HG03097 (cell line): ENCODE measurements at regions not wholly inside any gene's neighbourhood (a gene's known extent, or its start where the extent isn't known, plus 50 kb on each side); places are given as distances from the start of the nearest gene placed in this dataset.
"Not testable (repeated sequence)": the region's sequence is repeated elsewhere in the genome, so short reads cannot be mapped to it uniquely, and the experiment has no call there.

Experiments used
- ATAC-seq: cut with Tn5 transposase; IDR thresholded peaks from one replicate; pipeline ENCODE4 v1.9.1; 2021; ENCODE audit not compliant: unreplicated experiment, low FRiP score

DNA sequence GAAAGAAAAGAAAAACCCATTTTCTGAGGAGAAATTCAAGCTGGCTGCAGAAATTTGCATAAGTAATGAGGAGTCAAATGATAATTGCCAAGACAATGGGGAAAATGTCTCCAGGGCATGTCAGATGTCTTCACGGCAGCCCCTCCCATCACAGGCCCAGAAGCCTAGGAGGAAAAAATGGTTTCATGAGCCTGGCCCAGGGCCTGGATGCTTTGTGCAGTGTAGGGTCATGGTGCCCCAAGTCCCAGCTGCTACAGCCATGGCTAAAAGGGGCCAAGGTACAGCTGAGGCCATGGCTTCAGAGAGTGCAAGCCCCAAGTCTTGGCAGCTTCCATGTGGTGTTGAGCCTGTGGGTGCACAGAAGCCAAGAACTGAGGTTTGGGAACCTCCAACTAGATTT lies 283.9 kb upstream of the PREP start:
- not testable (repeated sequence) for ATAC-seq

DNA sequence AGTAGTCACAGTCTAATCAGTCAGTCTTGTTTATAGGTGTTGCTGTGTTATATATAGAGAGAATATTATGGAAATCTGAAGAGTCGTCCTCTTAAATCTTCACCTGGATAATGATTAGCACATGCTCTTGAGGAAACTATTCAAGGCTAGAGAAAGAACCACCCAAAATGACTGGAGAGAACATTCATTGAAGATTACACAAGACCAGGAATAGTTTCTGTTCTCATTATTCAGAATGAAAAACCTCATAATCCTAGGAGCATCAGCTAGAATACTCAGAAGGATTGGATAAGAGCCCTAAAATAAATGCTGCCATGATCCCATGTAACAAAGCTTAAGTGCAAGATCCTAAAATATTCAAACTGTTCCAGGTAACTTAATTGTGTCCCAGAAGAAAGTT lies 278.2 kb upstream of the PREP start:
- no peak for ATAC-seq

DNA sequence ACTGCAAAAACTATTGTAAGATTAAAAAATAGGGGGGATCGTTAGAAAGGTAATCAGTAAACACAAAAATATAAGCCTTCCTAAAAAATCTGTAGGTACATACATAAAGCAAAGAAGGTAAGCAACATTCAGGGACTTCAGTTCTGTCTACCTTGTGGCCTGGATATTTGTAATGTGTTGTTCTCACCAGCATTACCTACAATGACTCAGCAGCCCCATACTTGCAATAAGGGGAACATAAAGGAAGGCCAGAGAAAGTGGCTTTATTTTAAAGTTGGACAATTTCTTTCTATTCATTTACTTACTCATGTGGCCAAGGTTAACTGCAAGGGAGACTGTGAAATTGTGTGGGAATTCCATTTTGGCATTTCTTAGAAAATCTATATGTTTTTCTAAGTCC lies 277.2 kb upstream of the PREP start:
- no peak for ATAC-seq

DNA sequence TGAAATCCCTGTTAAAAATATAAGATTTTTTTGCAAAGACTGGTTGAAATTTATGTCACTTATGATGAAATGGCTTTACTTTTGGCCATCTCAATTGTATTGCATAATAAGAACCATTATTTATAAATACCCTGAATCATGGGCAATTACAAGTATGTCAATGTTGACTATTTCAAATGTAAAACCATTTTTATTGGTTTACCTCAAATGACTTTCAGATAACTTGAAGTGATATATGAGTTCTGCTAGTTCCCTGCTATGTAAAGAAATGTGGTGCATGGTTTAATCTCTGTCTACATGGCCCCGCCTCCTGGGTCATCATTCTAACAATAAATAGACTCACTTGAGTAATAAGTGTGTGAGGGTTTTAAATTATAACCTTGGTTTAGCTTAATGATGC lies 275.6 kb upstream of the PREP start:
- no peak for ATAC-seq

DNA sequence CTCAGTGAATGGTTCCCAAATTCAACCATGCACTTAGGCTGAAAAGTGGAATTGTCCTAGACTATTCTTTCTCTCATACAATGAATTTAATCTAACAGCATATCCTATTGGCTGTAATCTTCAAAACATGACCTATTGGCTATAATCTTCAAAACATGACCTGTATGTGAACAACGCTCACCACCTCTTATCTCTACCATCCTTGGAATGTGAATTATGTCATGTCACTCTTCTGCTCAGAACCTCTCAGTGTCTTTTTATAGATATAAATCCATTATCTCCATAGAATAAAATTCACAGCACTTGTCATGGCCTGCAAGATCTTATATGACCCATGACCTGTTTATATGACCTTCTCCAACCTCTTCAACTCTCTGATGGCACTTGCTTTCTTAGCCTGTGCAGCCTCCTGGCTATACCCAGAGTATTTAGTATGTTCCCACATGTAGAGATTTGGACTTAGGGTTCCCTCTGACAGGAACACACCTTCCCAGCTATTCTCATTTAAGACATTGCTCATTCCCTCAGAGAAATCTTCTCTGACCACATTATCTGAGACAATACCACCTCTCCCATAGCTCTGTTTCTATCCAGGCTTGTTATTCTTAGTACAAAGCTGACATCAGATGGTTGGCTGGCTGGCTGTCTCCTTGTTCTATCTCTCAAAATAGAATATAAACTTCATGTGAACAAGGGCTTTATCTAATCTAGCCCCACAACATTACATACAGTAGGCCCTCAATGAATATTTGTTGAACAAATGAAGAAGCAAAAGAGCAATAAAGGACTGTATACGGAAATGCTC lies 275.0 kb upstream of the PREP start:
- ATAC-seq: no peak

DNA sequence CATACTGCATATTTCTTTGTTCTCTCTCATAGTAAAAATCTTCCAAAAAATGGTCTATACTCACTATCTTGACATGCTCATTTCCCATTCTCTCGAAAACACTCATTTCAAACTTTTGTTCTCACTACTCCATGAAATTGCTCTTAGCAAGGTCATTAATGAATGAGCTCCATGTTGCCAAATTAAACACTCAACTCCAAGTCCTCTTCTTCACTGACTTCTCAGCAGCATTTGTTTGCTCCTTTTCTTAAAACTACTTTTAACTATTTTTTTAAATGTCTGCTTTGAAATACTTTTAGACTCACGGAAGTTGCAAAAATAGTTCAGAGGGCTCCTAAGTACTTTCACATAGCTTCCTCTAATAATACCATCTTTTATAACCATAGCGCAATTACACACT lies 274.0 kb upstream of the PREP start:
- ATAC-seq: no peak

DNA sequence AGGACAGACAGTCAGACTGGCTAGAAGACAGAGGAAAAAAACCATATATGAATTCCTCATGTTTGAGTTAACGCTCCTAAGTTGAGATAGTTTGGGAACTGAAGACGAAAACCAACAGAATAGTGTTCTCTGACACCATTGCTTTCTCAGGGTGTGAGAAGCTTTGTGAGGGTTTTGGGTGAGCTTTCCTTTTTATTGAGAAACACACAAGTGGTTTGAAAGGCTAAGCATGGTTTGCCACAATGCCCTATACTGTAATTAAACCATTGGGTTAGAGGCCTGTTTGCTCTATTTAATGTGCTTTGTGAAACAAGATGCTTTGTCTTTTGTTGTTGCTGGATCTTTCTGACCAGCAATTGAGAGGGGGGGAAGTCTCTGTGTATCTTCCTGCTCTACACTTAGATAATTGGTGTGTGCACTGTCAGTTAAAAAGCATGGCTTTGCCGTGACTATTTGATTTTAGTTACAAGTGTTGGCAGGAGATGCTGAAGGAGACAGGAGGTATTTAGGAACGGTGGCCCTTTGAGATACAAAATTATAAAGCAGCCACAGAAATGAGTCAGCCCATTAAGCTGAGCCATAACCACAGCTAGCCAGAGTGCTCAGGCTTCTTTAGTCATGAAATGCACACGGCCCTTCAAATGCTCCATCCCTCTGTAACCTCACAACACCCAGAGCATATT lies 273.0 kb upstream of the PREP start:
- no peak for ATAC-seq

DNA sequence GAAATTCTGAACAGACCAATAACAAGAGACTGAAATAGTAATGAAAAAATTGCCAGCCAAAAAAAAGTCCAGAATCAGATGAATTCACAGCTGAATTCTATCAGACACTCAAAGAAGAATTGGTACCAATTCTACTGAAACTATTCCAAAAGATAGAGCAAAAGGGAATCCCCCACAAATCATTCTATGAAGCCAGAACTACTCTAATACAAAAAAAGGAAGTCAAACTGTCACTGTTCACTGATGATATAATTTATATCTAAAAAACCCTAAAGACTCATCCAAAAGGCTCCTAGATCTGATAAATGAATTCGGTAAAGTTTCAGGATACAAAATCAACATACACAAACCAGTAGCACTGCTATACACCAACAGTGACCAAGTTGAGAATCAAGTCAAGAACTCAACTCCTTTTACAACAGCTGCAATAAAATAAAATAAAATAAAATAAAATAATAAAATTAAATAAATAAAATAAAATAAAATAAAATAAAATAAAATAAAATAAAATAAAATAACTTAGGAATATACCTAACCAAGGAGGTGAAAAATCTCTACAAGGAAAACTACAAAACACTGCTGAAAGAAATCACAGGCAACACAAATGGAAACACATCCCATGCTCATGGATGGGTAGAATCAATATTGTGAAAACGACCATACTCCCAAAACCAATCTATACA lies 270.1 kb upstream of the PREP start:
- ATAC-seq: not testable (repeated sequence)

DNA sequence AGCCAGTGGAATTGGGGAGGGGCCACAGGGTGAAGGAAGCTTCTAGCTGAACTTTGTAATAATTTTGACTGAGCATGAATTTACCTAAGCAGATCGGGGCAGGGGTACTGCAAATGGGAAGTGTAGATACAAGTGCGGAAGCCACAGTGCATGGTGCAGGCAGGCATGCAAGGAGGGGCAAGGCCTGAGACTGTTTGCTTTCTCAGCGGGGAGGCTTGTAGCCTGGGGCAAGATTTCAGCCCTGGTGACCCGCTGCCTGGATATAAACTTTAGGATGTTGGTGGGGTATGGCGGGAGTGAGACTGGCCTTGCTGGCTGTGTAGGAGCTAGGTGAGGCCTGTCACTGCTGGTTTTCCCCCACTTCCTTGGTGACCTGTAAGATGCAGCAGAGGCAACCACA lies 266.4 kb upstream of the PREP start:
- no peak for ATAC-seq

DNA sequence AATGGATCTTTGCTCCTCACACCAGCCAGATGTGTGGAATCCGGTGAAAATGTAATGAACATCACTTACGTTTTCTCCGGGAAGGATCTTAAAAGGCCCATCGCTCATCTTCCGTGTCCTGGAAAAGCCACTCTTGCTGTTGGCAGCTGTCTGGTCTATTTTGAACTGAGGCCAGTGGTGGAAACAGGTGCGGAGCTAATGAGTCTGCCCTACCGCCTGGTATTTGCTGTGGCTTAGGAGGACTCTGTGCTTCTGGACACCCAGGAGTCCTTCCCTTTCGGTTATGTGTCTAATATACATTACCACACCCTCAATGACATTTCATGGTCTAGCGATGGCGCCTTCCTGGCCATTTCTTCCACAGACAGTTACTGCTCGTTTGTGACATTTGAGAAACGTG lies 264.2 kb upstream of the PREP start:
- no peak for ATAC-seq

DNA sequence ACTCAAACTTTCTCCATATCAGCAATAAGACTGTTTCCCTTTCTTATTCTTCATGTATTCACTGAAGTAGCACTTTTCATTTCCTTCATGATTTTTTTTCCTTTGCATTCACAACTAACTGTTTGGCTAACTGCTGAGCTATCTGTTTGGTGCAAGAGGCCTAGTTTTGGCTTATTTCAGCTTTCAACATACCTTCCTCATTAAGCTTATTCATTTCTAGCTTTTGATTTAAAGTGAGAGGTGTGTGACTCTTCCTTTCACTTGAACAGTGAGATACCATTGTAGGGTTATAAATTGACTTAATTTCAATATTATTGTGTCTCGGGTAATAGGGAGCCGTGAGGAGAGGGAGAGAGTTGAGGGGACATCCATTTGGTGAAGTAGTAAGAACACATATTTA lies 262.0 kb upstream of the PREP start:
- no peak for ATAC-seq

DNA sequence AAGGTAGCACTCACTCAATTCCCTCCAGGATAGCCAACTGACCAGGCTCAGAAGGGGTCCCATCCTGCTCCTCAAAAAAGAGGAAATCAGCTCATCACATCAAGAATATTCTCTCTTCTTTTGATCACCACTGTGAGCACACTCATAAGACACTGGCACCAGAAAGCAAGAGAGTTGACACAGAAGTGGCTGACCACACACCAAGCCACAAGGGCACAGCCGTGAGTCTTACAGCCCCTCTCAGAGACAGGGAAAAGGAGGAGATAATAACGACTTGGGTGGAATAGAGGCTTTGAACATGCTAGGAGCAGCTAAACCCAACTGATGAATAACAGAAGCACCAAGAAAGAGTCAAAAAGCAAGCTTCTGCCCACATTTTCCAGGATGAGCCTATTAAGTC lies 249.1 kb upstream of the PREP start:
- ATAC-seq: no peak

DNA sequence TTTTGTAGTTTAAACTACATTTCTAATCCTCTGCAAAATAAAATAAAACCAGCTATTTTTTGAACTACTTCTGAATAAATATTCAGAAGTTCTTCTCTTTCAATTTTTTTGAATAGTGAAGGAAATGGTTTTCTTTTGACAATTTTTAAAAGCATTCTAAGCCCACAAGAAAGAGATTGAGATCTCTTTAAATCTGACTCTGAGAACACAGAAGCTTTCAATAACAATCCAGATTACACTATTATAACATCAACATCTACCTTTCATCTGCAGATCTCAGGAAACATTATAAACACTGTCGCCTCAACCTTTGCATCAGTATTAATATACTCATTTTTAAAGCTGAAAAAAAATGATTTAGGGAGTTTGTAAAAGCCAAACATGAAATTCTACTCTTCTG lies 247.5 kb upstream of the PREP start:
- ATAC-seq: no peak

DNA sequence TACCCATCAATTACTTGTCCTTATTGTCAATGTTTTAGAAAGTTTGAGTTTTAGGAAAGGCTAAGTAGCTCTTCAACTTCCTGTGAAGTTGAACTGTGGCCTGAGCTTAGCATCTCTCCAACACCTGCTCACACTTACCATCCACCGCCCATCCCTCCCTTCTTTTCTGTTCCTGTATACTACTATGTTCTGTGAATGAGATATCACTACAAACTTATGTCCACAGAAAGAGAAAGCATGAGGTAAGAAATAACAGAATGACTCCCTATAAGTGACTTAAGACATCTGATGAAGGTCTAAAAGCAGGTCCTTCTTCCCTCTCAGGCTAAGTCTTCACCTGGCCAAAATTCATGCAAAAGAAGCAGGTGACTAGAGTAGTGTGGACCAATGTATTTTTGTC lies 246.3 kb upstream of the PREP start:
- no peak for ATAC-seq

DNA sequence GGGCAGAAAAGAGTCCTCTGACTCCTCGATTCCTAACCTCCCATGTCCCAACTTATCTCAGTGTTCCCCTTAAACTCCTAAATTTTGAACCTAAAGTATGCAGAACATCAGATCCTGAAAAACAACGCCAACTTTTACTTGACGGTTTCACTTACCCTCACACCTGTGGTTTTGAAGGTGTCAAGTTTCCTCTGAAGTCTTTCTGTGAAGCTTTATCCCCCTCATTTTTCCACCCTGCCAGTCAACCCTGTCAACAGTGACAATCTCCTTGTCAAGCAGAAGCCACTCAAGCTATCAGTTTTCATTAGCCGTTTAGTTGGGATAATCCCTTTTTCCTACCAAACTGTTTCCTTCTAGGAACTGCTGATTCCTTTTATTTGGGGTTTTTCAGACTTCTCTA lies 245.4 kb upstream of the PREP start:
- ATAC-seq: no peak

DNA sequence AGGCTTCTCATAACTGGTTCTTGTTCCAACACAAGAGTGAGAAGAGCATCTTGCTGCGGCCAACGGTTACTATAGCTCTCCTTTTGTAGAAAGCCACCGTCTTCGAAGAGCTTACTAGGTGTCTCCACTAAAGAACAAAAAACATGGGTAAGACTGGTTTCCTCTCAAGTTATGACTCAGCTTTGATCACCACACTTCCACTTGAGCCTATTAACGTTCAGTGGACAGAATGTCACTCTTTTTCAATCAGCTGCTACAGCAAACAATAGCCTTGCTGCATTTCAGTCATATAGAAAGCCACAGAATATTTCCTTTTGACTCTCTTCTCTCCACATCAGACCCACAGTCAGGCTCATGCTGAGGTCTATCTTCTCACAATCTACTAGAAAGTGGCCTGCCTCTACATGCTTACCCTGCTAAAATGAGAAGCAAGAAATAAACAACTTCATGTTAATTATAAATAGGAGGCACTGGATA lies 243.5 kb upstream of the PREP start:
- peak; percentile 90 for ATAC-seq

DNA sequence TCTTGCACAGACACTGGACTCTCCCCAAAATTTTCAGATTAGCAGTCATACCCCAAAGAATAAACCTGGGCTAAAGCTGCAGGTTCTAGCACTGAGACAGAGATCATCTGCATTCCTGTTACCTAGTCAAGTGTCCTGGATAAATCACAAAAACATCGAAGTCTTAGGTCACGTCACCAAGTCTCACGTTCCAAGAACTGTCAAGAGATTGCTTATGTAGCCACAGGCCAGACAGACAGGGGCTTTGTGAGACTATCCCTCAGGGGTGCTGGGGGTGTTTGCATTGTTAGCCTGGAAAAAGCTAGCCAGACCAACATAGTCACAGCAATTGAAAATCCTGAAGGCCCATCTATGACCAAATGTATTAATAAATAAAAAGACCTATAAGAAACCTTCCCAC lies 243.1 kb upstream of the PREP start:
- no peak for ATAC-seq

DNA sequence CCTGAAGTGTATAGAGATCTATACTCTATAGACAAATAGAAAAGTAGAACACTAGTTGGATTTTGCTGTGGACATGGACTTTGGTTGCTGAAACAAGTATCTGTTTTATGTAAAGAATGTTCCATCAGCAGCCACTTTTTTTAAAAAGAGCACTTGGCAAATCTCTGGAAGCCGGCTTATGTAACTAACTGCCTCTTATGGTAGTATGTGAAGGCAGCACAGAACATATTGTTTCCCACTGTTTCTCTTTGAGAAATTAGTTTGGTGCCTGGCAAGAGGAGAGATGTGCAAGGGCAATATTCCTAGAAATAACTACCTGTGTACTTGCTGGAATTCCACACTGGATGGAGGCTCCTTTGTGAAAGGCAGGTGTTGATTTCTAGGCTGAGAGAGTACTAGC lies 242.3 kb upstream of the PREP start:
- ATAC-seq: no peak

DNA sequence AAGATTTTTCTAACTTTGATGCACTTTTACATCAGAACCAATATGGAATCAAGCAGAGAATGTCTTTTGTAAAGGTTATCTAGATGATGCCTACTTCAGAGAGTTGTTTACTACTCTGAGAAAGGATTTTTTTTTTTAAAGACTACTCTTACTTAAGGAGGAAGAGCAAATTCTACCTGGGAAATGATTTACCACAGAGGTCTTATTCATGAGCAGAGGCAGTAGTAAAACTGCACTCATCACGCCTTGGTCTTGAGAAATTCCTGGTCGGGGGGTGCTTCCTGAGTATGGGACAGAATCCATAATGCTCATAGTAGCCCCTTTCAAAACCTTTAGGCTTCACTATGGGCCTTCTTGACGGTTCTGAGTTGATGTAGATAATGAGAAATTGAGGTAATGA lies 241.8 kb upstream of the PREP start:
- ATAC-seq: no peak

DNA sequence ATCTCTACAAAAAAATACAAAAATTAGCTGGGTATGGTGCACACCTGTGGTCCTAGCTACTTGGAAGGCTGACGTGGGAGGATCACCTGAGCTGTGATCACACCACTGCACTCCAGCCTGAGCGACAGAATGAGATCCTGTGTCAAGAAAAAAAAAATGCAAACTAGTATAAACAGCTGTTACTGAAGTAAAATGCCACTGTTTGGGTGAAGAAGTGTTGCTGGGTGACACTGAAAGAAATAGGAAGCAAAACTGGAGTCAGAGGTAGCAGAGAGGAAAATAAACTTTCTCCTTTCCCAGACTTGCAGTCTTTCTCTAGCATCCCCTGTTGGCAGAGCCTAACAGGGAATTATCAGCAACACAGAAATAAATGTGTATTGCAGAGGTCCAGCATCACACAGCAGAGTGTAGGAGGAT lies 241.2 kb upstream of the PREP start:
- no peak for ATAC-seq

DNA sequence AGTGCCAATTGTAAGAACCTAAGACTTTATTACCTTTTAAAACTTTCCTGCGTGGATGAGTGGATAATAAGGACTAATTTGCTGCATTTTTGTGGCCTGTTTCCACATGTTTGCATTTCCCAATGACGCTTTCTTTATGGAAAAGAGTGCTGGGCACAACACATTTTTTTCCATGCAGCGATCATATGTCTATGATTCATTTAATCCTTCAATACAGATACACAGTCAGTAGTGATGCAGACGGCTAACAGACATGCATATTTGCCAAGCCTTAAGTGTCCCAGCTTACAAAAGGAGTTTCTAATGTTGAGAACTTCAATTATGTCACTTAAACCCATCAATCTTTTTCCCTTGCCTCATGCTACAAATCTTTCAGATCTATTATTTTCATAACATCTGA lies 239.8 kb upstream of the PREP start:
- ATAC-seq: no peak

DNA sequence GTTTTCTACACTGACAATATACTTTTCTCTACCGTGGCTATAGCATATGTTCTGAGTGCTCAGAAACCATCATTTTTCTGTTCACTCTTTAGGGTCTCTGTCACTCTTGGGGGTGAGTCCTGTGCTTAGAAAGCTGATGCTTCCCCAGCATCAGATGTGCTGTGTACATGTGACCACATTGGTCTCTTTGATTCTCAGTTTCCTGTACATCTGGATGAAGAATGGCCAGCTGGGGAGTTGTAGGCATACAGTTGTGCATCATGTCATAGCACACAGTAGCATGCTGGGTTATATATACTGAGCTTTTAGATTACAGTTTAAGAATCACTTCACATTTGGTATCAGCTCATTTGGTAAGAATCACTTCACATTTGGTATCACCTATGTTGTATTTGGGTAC lies 238.6 kb upstream of the PREP start:
- no peak for ATAC-seq
